ENCODE measurements at regions not wholly inside any gene's neighbourhood (a gene's known extent, or its start where the extent isn't known, plus 50 kb on each side); places are given as distances from the start of the nearest gene placed in this dataset.

GRCh38 chr4:66524781-66525180, 854.5 kb upstream of the EPHA5 start:
- TF ChIP-seq GATA2 (IDR thresholded peaks at IDR 0.05; ENCODE audit: insufficient read depth, insufficient read length, low read depth, low read length) (no peak), EZH2 (IDR thresholded peaks at IDR 0.05; ENCODE audit: borderline replicate concordance, low read depth, low read length, severe bottlenecking) (no peak), POLR2AphosphoS5 (IDR thresholded peaks at IDR 0.05; ENCODE audit: insufficient read depth, low read depth, low read length) (no peak), CTCF (IDR thresholded peaks at IDR 0.05; ENCODE audit: extremely low read depth in 1 of 2, insufficient read depth in 1 of 2, low read depth in 1 of 2, low read length in 2 of 2) (no peak), POLR2A (IDR thresholded peaks at IDR 0.05; ENCODE audit: low read depth, low read length) (no peak), MYC (IDR thresholded peaks at IDR 0.05; ENCODE audit: low read depth, low read length) (no peak), MAX (IDR thresholded peaks at IDR 0.05; ENCODE audit: insufficient read depth, insufficient read length) (no peak), JUN (IDR thresholded peaks at IDR 0.05; ENCODE audit: borderline replicate concordance, insufficient read depth, insufficient read length, low read depth) (no peak)

All from endothelial cell of umbilical vein (primary cell).